ENCODE measurements at regions not wholly inside any gene's neighbourhood (a gene's known extent, or its start where the extent isn't known, plus 50 kb on each side); places are given as distances from the start of the nearest gene placed in this dataset.

DNA sequence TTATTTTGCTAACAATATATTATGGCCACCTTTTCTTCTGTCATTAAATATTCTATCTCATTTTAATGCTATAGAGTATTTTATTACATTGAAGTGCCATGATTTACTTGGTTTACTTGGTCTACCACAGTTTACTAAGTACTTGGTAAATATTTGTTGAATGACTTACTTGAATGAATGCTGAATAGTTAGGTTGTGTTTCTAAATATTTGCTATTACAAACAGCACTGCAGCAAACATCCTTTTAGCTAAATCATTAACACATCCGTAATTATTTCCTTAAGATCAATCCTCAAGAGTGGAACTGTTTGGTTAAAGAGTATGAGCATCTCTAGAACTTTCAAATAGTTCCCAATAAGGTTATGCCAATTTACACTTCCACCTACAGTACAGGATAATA is 318.7 kb downstream of the MYCN start:
- H3K27ac ChIP-seq = no peak overlapping the region
- no peak for DNase-seq
- 92 to 95% methylated on average over 1 of the region's 1 CpG for WGBS, 2 donors

DNA sequence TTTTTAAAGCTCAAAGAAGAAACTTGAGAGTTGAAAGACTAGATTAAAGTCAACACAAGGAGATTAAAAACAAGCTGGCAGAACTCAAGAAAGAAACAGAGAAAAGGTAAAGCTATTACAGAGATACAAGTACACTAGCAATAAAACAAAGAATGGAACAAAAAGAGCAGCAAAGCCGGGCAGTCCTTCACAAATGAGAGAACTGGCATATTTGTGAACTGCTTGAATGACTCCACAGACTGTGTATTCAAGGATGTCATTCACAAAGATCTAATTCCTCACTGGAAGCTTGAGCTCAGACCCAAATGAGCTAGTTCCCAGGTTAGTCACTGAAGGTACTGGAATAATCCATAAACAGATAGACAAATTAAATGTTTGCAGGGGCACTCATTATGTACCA is 318.0 kb downstream of the MYCN start:
- intact Hi-C loops (cut with DNase I; ENCODE audit: low total_unique reads) = no loop called here
- Histone ChIP-seq H3K27ac (no peak overlapping the region), H3K4me1 (no peaks in the 10 kb centered on the region), H3K27me3 (no peaks in the 10 kb centered on the region), H3K36me3 (ENCODE audit: low read depth, missing control alignments) (no peaks in the 10 kb centered on the region), H3K9me3 (no peaks in the 10 kb centered on the region), H3K4me3 (no peak overlapping the region)
- 81 to 83% methylated on average over 1 of the region's 1 CpG for WGBS, 2 donors
- TF ChIP-seq, protein P1, sequence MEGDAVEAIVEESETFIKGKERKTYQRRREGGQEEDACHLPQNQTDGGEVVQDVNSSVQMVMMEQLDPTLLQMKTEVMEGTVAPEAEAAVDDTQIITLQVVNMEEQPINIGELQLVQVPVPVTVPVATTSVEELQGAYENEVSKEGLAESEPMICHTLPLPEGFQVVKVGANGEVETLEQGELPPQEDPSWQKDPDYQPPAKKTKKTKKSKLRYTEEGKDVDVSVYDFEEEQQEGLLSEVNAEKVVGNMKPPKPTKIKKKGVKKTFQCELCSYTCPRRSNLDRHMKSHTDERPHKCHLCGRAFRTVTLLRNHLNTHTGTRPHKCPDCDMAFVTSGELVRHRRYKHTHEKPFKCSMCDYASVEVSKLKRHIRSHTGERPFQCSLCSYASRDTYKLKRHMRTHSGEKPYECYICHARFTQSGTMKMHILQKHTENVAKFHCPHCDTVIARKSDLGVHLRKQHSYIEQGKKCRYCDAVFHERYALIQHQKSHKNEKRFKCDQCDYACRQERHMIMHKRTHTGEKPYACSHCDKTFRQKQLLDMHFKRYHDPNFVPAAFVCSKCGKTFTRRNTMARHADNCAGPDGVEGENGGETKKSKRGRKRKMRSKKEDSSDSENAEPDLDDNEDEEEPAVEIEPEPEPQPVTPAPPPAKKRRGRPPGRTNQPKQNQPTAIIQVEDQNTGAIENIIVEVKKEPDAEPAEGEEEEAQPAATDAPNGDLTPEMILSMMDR (IDR thresholded peaks at IDR 0.05) = no peak
- TF ChIP-seq POLR2A (IDR thresholded peaks at IDR 0.05) = no peak
- no peak for DNase-seq

More for the DNA sequence above, 318.7 kb downstream of the MYCN start:
- Histone ChIP-seq H3K36me3 (ENCODE audit: low read depth, missing control alignments) (no peaks in the 10 kb centered on the region), H3K27me3 (no peaks in the 10 kb centered on the region), H3K9me3 (no peaks in the 10 kb centered on the region), H3K4me1 (no peaks in the 10 kb centered on the region), H3K4me3 (no peak overlapping the region)
- TF ChIP-seq, protein P1 (IDR thresholded peaks at IDR 0.05) = no peak
- TF ChIP-seq POLR2A (IDR thresholded peaks at IDR 0.05) = no peak
- intact Hi-C loops (cut with DNase I; ENCODE audit: low total_unique reads) = no loop called here

DNA sequence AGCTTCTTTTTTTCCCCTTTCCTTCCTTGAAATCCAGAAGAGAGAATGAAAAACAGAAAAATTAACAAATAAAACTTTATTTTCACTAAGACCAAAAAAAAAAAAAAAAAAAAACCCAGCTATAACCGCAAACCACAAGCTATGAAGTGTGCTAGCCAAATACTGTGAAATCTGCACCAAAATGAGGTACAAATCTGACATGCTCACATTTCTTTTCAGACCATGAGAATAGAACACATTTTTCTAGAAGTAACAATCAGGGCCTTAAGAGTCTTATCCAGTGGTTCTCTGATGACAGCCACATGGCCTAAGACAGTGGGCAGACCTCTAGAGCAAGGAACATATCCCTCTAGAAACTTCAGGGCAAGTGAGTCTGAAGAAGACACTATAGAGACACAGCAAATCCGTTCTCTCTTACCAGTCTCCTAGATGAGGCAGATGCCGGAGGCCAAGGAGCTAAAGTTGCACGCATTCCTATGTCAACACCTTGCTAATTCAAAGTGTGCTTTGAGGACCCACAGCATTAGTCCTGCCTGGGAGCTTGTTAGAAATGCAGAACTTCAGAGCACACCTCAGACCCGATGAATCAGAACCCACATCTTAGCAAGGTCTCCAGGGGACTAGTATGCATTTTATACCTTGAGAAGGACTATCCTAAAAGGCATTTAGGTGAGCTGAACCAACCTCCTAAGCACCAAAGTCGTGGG is 317.1 kb downstream of the MYCN start:
- Histone ChIP-seq H3K36me3 (ENCODE audit: low read depth, missing control alignments) (no peaks in the 10 kb centered on the region), H3K9me3 (no peaks in the 10 kb centered on the region), H3K27ac (no peak overlapping the region), H3K4me3 (no peak overlapping the region), H3K27me3 (no peaks in the 10 kb centered on the region), H3K4me1 (no peaks in the 10 kb centered on the region)
- TF ChIP-seq POLR2A (IDR thresholded peaks at IDR 0.05) = no peak
- TF ChIP-seq, protein P1 (IDR thresholded peaks at IDR 0.05) = no peak
- intact Hi-C loops (cut with DNase I; ENCODE audit: low total_unique reads) = no loop called here
- WGBS, 2 donors = 81 to 85% methylated on average over 6 of the region's 6 CpGs
- DNase-seq = no peak

DNA sequence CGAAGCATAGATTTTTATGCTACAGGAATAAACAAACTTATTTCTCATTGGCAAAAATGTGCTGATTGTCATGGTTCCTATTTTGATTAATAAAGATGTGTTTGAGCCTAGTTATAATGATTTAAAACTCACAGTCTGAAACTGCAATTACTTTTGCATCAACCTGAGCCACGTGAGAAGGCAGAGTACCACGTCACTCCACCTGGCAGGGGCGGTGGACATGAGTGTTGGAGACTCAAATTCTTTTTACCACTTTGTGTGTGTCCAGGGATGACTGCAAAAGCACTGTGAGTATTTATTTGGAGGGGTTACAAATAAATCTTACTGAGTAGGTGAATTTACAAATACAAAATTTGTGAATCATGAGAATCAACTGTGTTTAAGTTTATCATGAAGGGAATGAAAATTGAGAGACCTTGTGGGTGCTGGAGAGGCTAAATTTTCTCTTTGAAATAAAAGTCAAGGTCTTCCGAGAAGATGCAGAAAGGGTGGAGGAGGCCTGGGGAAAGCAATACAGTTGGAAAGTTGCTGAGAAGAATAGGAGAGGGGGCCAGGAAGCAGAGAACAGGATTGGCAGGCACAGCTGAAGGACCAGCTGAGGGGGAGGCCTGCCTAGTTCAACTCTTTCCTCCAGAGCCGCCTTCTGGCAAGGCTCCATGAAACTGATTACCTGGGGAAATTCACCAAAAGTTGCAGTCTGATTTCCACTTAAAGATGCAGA is 316.4 kb downstream of the MYCN start:
- no peak overlapping the region for H3K4me3 ChIP-seq
- DNase-seq = no peak
- TF ChIP-seq, protein P1 (IDR thresholded peaks at IDR 0.05) = no peak
- no peak for TF ChIP-seq POLR2A (IDR thresholded peaks at IDR 0.05)
- no peaks in the 10 kb centered on the region for H3K4me1 ChIP-seq
- no peaks in the 10 kb centered on the region for H3K9me3 ChIP-seq
- WGBS, 2 donors = 75 to 81% methylated on average over 6 of the region's 6 CpGs
- no peaks in the 10 kb centered on the region for H3K36me3 ChIP-seq (ENCODE audit: low read depth, missing control alignments)
- H3K27me3 ChIP-seq = no peaks in the 10 kb centered on the region
- intact Hi-C loops (cut with DNase I; ENCODE audit: low total_unique reads) = no loop called here
- H3K27ac ChIP-seq = no peak overlapping the region
